MM.1S (cell line): ENCODE measurements at regions not wholly inside any gene's neighbourhood (a gene's known extent, or its start where the extent isn't known, plus 50 kb on each side); places are given as distances from the start of the nearest gene placed in this dataset.

Source experiments
- EZH2 ChIP-seq: fragments of 300-600 bp; sonication (generic); optimal IDR thresholded peaks from 2 replicates; pipeline ENCODE3; 2017; ENCODE audit warnings: low read depth, mild to moderate bottlenecking, antibody characterized with exemption, low read length, mixed read lengths
- TF ChIP-seq, protein P1 (sequence below): fragments of 300-600 bp; sonication (generic); IDR thresholded peaks from 2 replicates; pipeline ENCODE4 v1.5.1; 2016; ENCODE audit warnings: antibody characterized with exemption, low read length, mixed read lengths

DNA sequence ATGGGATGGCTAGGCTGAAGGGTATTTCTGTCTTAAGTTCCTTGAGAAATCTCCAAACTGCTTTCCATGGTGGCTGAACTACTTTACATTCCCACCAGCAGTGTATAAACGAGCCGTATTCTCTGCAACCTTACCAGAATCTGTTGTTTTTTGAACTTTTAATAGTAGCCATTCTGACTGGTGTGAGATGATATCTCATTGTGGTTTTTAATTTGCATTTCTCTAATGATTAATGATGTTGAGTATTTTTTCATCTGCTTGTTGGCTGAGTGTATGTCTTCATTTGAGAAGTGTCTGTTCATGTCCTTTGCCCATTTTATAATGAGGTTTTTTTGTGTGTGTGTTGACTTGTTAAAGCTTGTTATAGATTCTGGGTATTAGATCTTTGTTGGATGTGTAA, 226.8 kb upstream of the IGFBP3 start:
- TF ChIP-seq, protein P1, sequence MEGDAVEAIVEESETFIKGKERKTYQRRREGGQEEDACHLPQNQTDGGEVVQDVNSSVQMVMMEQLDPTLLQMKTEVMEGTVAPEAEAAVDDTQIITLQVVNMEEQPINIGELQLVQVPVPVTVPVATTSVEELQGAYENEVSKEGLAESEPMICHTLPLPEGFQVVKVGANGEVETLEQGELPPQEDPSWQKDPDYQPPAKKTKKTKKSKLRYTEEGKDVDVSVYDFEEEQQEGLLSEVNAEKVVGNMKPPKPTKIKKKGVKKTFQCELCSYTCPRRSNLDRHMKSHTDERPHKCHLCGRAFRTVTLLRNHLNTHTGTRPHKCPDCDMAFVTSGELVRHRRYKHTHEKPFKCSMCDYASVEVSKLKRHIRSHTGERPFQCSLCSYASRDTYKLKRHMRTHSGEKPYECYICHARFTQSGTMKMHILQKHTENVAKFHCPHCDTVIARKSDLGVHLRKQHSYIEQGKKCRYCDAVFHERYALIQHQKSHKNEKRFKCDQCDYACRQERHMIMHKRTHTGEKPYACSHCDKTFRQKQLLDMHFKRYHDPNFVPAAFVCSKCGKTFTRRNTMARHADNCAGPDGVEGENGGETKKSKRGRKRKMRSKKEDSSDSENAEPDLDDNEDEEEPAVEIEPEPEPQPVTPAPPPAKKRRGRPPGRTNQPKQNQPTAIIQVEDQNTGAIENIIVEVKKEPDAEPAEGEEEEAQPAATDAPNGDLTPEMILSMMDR: no peak
- TF ChIP-seq EZH2: no peak
